HFF-Myc (cell line): ENCODE measurements at regions not wholly inside any gene's neighbourhood (a gene's known extent, or its start where the extent isn't known, plus 50 kb on each side); places are given as distances from the start of the nearest gene placed in this dataset.

Experiments
- DNase-seq: peaks from one replicate; pipeline ENCODE4 v3.0.0-alpha.2; 2011; ENCODE audit warnings: low read depth; ENCODE audit errors: extremely low read depth
- H3K4me3 ChIP-seq: replicated peaks from 2 replicates; pipeline ENCODE4 v1.5.1; 2011; ENCODE audit warnings: low read depth, mild to moderate bottlenecking, control low read depth, low read length
- CTCF ChIP-seq: IDR thresholded peaks from 2 replicates; pipeline ENCODE4 v1.5.1; 2012; ENCODE audit warnings: mild to moderate bottlenecking, low read depth, low read length, control low read depth; ENCODE audit errors: missing control alignments

GRCh38 chr6:41437604-41438003, 102.2 kb downstream of the NCR2 start:
- no peak for DNase-seq
- no peak overlapping the region for H3K4me3 ChIP-seq
- no peak for TF ChIP-seq CTCF

- no peak for TF ChIP-seq CTCF
- DNase-seq, result no peak
- no peak overlapping the region for H3K4me3 ChIP-seq
Measured at GRCh38 chr6:41438746-41439145, 103.3 kb downstream of the NCR2 start.

GRCh38 chr6:41439524-41440418, 104.4 kb downstream of the NCR2 start:
- H3K4me3 ChIP-seq, result no peak overlapping the region
- no peak for TF ChIP-seq CTCF
- DNase-seq, result no peak

GRCh38 chr6:41440958-41441357, 105.2 kb upstream of the FOXP4 start:
- TF ChIP-seq CTCF, result no peak
- DNase-seq, result no peak
- no peak overlapping the region for H3K4me3 ChIP-seq

GRCh38 chr6:41441598-41442351, 104.4 kb upstream of the FOXP4 start:
- no peak for DNase-seq

GRCh38 chr6:41442352-41442672, 103.9 kb upstream of the FOXP4 start:
- no peak for DNase-seq
- H3K4me3 ChIP-seq, result no peak overlapping the region
- no peak for TF ChIP-seq CTCF

More at GRCh38 chr6:41441598-41442351, 104.4 kb upstream of the FOXP4 start:
- no peak overlapping the region for H3K4me3 ChIP-seq
- TF ChIP-seq CTCF, result no peak
